Stomach smooth muscle (tissue), 2 donors: ENCODE measurements at regions not wholly inside any gene's neighbourhood (a gene's known extent, or its start where the extent isn't known, plus 50 kb on each side); places are given as distances from the start of the nearest gene placed in this dataset.

Source experiments
- H3K27ac ChIP-seq: one replicate; pipeline ENCODE4 v1.7.0; 2013; ENCODE audit warnings: mild to moderate bottlenecking, low read length, inconsistent platforms
- H3K27me3 ChIP-seq, 2 donors: one replicate each; pipeline ENCODE4 v1.7.0; 2013; ENCODE audit warnings: low read length in 2 of 2; ENCODE audit not compliant: insufficient read depth in 2 of 2, control insufficient read depth in 1 of 2
- H3K36me3 ChIP-seq, 2 donors: one replicate each; pipeline ENCODE4 v1.7.0; 2013; ENCODE audit warnings: low read length in 2 of 2; ENCODE audit not compliant: control insufficient read depth in 2 of 2, insufficient read depth in 2 of 2
- H3K4me1 ChIP-seq: one replicate; pipeline ENCODE4 v1.7.0; 2013; ENCODE audit warnings: low read length; ENCODE audit not compliant: control insufficient read depth, insufficient read depth
- H3K4me3 ChIP-seq, 2 donors: one replicate each; pipeline ENCODE4 v1.7.0; 2013; ENCODE audit warnings: low read length in 2 of 2
- H3K9ac ChIP-seq, 2 donors: one replicate each; pipeline ENCODE4 v1.7.0; 2013; ENCODE audit warnings: low read length in 2 of 2, mild to moderate bottlenecking in 1 of 2
- H3K9me3 ChIP-seq, 2 donors: one replicate each; pipeline ENCODE4 v1.7.0; 2013; ENCODE audit warnings: low read length in 2 of 2; ENCODE audit not compliant: control insufficient read depth in 2 of 2
- donor health status: healthy.
- donor health status: Pancreatic carcinoma.

DNA sequence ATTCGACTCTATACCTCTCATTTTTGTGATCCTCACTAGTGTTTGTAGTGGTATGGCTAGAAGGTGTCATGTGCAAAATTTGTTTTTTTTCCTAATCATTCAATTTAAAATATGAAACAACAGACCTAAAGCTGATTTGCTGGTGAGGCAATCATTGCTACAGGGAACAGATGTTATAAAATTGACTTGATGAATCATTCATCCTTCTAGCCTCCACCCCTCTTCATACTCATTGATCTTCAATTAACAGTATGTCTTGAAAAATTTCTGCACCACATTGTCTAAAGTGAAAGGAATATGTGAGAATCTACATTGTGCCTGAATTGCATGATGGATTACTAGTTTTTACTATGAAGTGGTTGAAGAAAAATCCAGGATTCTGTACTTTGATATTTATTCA, 349.0 kb upstream of the NAV3 start:
- Histone ChIP-seq H3K4me3 (no peak overlapping the region), H3K4me1 (no peaks in the 10 kb centered on the region), H3K27ac (no peak overlapping the region), H3K36me3 (no peaks in the 10 kb centered on the region), H3K27me3 (no peaks in the 10 kb centered on the region), H3K9ac (no peak overlapping the region), H3K9me3 (no peaks in the 10 kb centered on the region)

DNA sequence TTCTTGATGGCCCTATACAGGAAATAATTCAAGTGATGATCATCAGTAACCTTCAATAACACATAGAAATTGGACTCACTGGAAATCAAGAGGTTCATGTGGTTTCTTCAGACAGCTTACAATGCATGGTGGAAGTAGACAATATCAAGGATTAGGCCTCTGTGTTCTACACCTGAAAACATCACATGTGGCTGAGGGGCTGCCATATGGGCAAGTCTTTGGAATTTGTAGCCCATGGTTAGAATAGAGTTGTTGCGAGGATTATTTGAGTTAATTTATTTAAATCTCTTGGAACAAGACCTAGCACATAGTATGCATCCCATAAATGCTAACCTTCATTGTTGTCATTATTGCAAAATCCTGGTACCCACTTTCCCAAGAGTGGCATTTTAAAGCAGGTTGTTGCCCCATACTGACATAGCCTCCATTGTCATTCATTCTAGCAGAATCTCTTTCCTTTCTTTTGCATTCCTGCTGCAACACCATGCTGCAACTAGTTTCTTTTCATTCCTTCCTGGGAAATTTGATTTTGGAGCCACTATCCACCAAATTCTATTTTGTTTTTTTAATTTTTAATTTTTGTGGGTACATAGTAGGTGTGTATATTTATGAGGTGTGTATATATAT, 352.7 kb upstream of the NAV3 start:
- H3K27me3 ChIP-seq: no peaks in the 10 kb centered on the region
- H3K36me3 ChIP-seq: no peaks in the 10 kb centered on the region

DNA sequence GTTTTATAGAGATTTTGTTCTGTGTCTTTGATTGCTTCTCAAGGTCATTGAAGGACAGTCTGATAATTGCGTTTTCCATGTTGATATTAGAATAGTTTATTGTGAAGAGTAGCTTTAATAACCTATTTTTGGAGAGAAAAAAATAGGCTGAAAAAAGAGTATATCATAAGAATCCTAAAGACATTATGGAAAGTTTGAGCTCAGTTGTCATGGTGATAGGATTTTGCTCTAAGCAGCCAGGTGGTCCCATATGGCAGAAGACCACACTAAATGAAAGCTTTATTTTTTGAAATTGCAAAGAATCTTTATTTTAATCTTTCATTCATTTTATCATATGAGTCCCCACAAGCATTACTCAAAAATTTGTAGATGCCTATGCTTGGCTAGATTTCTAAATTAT, 358.9 kb upstream of the NAV3 start:
- Histone ChIP-seq H3K27me3 (no peaks in the 10 kb centered on the region), H3K4me1 (no peaks in the 10 kb centered on the region), H3K4me3 (no peak overlapping the region), H3K9me3 (no peaks in the 10 kb centered on the region), H3K9ac (no peak overlapping the region), H3K27ac (no peak overlapping the region), H3K36me3 (no peaks in the 10 kb centered on the region)

More for the DNA sequence above, 352.7 kb upstream of the NAV3 start:
- no peak overlapping the region for H3K27ac ChIP-seq
- no peaks in the 10 kb centered on the region for H3K4me1 ChIP-seq
- H3K9ac ChIP-seq: no peak overlapping the region
- H3K9me3 ChIP-seq: no peaks in the 10 kb centered on the region
- H3K4me3 ChIP-seq: no peak overlapping the region

DNA sequence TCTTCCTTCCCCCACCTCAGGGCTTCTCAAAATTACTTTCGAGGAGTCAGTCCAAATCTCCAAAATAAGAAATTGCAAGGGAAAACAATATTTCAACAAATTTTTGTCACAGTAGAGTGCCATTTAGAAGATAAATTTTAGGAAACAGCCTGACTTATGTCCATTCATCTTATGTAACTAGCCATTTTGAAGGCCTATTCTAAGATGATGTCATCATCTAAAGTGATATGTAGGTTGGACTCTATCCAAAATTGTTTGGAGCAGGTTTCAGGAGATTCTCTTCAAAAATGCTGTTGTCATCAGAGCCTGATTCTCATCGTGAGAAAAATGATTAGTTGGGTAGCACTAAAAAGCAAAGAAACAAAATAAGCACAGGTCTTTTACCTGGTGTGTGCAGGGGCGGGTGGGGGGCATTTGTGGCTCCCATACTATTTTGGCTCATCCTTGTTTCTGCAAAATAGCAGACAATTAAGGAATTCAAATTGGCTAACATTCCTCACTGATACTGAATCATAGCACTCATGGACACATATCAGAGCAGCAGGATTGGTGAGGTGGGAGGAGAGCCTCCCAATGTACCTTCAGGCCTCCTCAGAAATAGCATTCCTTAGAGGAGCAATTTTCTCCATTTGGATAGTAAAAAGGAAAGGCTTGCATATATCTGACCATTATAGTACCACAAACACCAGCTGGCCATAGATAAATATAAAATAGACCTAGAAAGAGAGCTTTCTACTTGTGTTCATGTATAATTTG, 360.9 kb upstream of the NAV3 start:
- no peak overlapping the region for H3K9ac ChIP-seq
- H3K27ac ChIP-seq: no peak overlapping the region
- H3K36me3 ChIP-seq: no peaks in the 10 kb centered on the region
- H3K4me1 ChIP-seq: no peaks in the 10 kb centered on the region
- H3K27me3 ChIP-seq: no peaks in the 10 kb centered on the region
- H3K4me3 ChIP-seq: no peak overlapping the region
- H3K9me3 ChIP-seq: no peaks in the 10 kb centered on the region

DNA sequence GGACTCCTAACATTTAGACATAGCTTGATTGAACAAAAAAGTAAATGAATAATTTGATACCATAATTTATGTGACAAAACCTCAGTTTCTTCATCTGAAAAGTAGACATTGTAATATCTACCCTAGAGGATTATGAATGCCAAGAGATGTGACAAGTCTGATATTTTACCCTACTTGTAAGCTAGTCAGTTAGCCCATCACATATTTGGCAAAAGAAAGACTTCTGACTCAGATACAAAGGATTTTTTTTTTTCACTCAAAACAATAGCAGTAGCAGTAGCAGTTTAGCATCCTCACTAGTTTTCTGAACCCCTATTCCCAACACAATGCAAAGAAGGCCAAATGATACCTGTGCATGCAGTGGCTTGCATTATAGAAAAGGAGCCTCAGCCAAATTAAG, 377.3 kb upstream of the E2F7 start:
- H3K9ac ChIP-seq: no peak overlapping the region
- no peak overlapping the region for H3K4me3 ChIP-seq
- H3K36me3 ChIP-seq: no peaks in the 10 kb centered on the region
- H3K4me1 ChIP-seq: no peaks in the 10 kb centered on the region
- no peaks in the 10 kb centered on the region for H3K9me3 ChIP-seq
- H3K27ac ChIP-seq: no peak overlapping the region
- H3K27me3 ChIP-seq: no peaks in the 10 kb centered on the region

DNA sequence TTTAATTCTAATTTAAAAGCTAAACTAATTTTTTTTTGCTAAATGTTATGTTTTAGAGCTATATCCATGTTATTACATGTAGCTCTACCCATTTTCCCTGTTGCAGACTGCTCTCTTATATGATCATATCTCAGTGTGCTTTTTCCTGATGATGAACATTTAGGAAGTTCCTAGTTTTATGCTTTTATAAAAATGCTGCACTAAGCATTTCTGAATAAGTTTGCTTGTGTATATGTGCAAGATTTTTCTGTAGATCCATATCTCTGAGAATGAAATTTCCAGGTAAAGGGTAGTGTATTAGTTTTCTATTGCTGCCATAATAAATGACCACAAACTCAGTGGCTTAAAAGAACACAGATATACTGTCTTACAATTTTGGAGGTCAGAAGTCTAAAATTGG, 374.4 kb upstream of the E2F7 start:
- Histone ChIP-seq H3K27ac (no peak overlapping the region), H3K36me3 (no peaks in the 10 kb centered on the region), H3K27me3 (no peaks in the 10 kb centered on the region), H3K4me1 (no peaks in the 10 kb centered on the region), H3K9ac (no peak overlapping the region), H3K4me3 (no peak overlapping the region), H3K9me3 (no peaks in the 10 kb centered on the region)

DNA sequence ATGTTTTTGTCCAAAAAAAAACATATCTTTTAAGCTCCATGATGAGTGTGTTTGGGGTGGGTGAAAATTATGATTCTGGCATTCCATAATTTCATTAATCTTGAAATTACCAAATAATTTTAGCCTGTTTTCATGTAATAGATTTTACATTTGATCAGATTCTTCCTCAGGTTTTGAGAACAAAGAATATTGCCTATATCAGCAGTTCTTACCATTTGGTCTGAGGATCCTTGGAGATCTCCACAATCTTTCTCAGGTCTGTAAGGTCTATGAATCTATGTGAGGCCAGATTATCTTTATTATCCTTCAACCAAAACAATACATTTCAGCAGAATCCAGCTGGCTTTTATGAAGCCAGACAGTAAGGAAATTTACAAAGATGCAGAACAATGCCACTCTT, 373.3 kb upstream of the E2F7 start:
- H3K9ac ChIP-seq: no peak overlapping the region
- H3K27me3 ChIP-seq: no peaks in the 10 kb centered on the region
- no peaks in the 10 kb centered on the region for H3K4me1 ChIP-seq
- H3K27ac ChIP-seq: no peak overlapping the region
- H3K9me3 ChIP-seq: no peaks in the 10 kb centered on the region
- H3K36me3 ChIP-seq: no peaks in the 10 kb centered on the region
- no peak overlapping the region for H3K4me3 ChIP-seq

DNA sequence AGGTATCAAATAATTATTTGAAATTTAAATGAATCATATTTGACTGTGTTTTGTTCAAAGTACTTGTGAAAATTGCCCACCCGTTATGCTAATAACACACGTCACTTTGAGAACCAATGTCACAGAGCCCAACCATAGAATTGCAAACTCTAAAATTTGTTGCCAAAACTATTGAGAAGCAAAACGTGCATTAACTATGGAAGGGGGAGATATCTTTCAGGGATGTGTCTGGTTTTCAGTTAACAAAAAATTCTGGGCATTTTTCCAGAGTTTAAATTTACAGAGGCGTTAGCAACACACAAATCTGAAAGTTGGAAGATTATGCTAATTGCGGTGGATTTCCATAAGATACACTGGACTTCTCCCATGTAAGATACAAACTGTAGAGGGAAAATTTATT, 371.8 kb upstream of the E2F7 start:
- Histone ChIP-seq H3K27ac (no peak overlapping the region), H3K4me3 (no peak overlapping the region), H3K9ac (no peak overlapping the region), H3K27me3 (no peaks in the 10 kb centered on the region), H3K4me1 (no peaks in the 10 kb centered on the region), H3K36me3 (no peaks in the 10 kb centered on the region), H3K9me3 (no peaks in the 10 kb centered on the region)

DNA sequence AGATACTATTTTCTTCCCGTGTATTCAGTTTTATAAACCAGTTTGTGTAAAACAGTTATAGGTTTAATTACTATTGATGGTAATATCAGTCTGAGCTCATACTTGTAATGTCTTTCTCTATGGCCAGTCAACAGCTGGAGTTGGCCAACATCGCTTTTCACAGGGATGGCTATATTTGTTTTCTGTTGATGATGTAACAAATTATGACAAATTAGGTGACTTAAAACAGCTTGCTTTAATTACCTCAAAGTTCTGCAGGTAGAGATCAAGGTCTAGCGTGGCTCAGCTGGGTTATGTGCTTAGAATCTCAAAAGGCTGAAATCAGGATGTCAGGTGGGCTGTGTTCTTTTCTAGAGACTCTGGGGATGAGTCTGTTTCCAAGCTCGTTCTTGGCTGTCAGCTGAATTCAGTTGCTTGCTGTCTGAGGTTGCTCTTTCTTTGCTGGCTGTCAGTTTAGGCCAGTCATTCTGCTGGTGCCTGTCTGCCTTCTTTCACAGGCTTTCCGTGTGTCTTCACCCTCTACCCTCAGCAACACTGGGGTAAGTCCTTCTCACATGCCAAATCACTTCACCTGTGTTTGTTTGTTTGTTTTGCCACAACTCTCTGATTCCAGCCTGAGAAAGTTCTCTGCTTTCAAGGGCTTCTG, 370.2 kb upstream of the E2F7 start:
- H3K27ac ChIP-seq: no peak overlapping the region
- H3K4me3 ChIP-seq: no peak overlapping the region
- H3K4me1 ChIP-seq: no peaks in the 10 kb centered on the region

DNA sequence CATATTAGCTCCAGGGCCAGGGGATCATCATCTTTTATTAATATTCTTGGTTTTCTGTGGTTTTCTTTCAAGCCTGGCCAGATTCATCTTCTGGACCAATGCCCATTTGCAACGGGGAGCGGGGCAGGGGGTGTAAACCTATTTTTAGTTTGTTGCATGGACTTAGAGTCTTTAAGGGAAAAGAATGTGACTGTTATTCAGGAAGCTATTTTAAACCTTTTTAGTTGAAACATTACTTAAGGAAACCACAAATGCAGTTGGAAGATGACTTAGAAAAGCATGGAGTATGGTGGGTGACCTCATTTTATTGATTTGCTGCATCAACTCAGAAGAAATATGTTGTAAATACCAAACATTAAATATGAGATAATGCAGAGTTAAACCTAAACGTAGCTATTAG, 368.4 kb upstream of the E2F7 start:
- Histone ChIP-seq H3K9ac (no peak overlapping the region), H3K4me3 (no peak overlapping the region), H3K4me1 (no peaks in the 10 kb centered on the region), H3K27me3 (no peaks in the 10 kb centered on the region), H3K36me3 (no peaks in the 10 kb centered on the region), H3K27ac (no peak overlapping the region), H3K9me3 (no peaks in the 10 kb centered on the region)

More for the DNA sequence above, 370.2 kb upstream of the E2F7 start:
- H3K9ac ChIP-seq: no peak overlapping the region
- no peaks in the 10 kb centered on the region for H3K9me3 ChIP-seq
- no peaks in the 10 kb centered on the region for H3K36me3 ChIP-seq
- no peaks in the 10 kb centered on the region for H3K27me3 ChIP-seq

DNA sequence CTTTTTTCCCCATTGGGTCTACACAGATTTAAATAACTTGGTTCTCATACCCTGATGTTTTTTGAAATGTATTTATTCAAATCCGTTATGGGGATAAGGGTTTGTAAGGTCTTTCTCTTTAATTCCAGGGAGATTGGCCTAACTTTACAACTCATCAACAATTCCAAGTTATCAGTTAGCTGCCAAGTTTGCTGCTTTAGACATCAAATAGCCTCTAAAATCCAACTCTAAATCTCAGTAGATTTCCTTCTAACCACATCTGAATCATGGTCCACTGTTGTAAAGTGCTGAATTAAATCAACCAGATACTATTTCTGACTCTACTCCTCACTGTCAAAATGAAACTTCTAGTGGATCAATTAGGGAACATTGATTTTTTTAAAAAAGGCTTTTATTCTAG, 364.1 kb upstream of the E2F7 start:
- Histone ChIP-seq H3K27me3 (no peaks in the 10 kb centered on the region), H3K27ac (no peak overlapping the region), H3K36me3 (no peaks in the 10 kb centered on the region), H3K4me1 (no peaks in the 10 kb centered on the region), H3K9me3 (no peaks in the 10 kb centered on the region), H3K9ac (no peak overlapping the region), H3K4me3 (no peak overlapping the region)
